Activated CD8-positive, alpha-beta T cell treated with anti-CD3 and anti-CD28 coated beads for 36 hours (primary cell): ENCODE measurements at regions not wholly inside any gene's neighbourhood (a gene's known extent, or its start where the extent isn't known, plus 50 kb on each side); places are given as distances from the start of the nearest gene placed in this dataset.

ENCODE experiments used
- ATAC-seq: fragments of 200-7000 bp; cut with Tn5 transposase; one replicate; pipeline ENCODE4 v1.10.0; 2021; ENCODE audit warnings: mild to moderate bottlenecking, moderate library complexity
- CTCF ChIA-PET: fragments of 350-600 bp; sonication (Branson Sonifier 250); formaldehyde crosslinking; loops from one replicate; lab custom pipeline; 2021; ENCODE audit warnings: antibody characterized with exemption; lab: Charles Lee
- POLR2A ChIA-PET: fragments of 350-600 bp; sonication (Branson Sonifier 250); formaldehyde crosslinking; loops from one replicate; lab custom pipeline; 2021; ENCODE audit warnings: antibody characterized with exemption; lab: Charles Lee
- DNase-seq: peaks from one replicate; pipeline ENCODE4 v3.0.0-alpha.2; 2020
- H3K27ac Mint-ChIP-seq: one replicate; pipeline ENCODE4 v1.8.0; 2021; ENCODE audit warnings: mild to moderate bottlenecking, mixed read lengths
- H3K27me3 Mint-ChIP-seq: one replicate; pipeline ENCODE4 v1.8.0; 2021; ENCODE audit warnings: mixed read lengths
- H3K36me3 Mint-ChIP-seq: one replicate; pipeline ENCODE4 v1.8.0; 2021; ENCODE audit warnings: low read depth, mixed read lengths
- H3K4me1 Mint-ChIP-seq: one replicate; pipeline ENCODE4 v1.8.0; 2021; ENCODE audit warnings: low read depth, mixed read lengths
- H3K4me3 Mint-ChIP-seq: one replicate; pipeline ENCODE4 v1.8.0; 2021; ENCODE audit warnings: mild to moderate bottlenecking, moderate library complexity, mixed read lengths
- H3K9me3 Mint-ChIP-seq: one replicate; pipeline ENCODE4 v1.8.0; 2021; ENCODE audit warnings: mixed read lengths
- CTCF ChIP-seq: fragments of 200-600 bp; IDR thresholded peaks from one replicate; pipeline ENCODE4 v1.8.0; 2022; ENCODE audit warnings: antibody characterized with exemption, mild to moderate bottlenecking
- intact Hi-C: fragments of 100-400 bp; cut with micrococcal nuclease; formaldehyde crosslinking; loops from one replicate; pipeline ENCODE4 v1.10.0; 2022

- intact Hi-C loops, result no loop called here
- ATAC-seq, result no peak
- Mint-ChIP-seq H3K9me3 (no peaks in the 10 kb centered on the region), H3K36me3 (no peaks in the 10 kb centered on the region), H3K27me3 (no peaks in the 10 kb centered on the region), H3K4me1 (no peaks in the 10 kb centered on the region), H3K4me3 (no peak overlapping the region), H3K27ac (no peak overlapping the region)
- POLR2A ChIA-PET, result no interaction called here
- no peak for DNase-seq
- CTCF ChIA-PET, result no interaction called here
- no peak for TF ChIP-seq CTCF
Measured at GRCh38 chr10:29163746-29164145, 125.1 kb upstream of the LYZL1 start.

- Mint-ChIP-seq H3K27me3 (no peaks in the 10 kb centered on the region), H3K4me3 (no peak overlapping the region), H3K27ac (no peak overlapping the region), H3K9me3 (peaks cover 9% of the 10 kb centered on the region), H3K4me1 (no peaks in the 10 kb centered on the region), H3K36me3 (no peaks in the 10 kb centered on the region)
- POLR2A ChIA-PET, result no interaction called here
- ATAC-seq (no peak), DNase-seq (no peak)
- CTCF ChIA-PET, result no interaction called here
- TF ChIP-seq CTCF, result no peak
- intact Hi-C loops, result no loop called here
Measured at GRCh38 chr10:29166713-29167112, 122.2 kb upstream of the LYZL1 start.

GRCh38 chr10:29169021-29169420, 119.8 kb upstream of the LYZL1 start:
- H3K4me1 Mint-ChIP-seq, result no peaks in the 10 kb centered on the region
- no peaks in the 10 kb centered on the region for H3K36me3 Mint-ChIP-seq
- H3K9me3 Mint-ChIP-seq, result peaks cover 11% of the 10 kb centered on the region
- no peak for TF ChIP-seq CTCF
- ChIA-PET POLR2A (no interaction called here), CTCF (no interaction called here)
- ATAC-seq (no peak), DNase-seq (no peak)
- H3K27me3 Mint-ChIP-seq, result peaks cover 2% of the 10 kb centered on the region
- intact Hi-C loops, result no loop called here
- H3K27ac Mint-ChIP-seq, result no peak overlapping the region
- H3K4me3 Mint-ChIP-seq, result no peak overlapping the region

- ATAC-seq (no peak), DNase-seq (no peak)
- TF ChIP-seq CTCF, result no peak
- H3K27ac Mint-ChIP-seq, result no peak overlapping the region
- intact Hi-C loops, result no loop called here
- H3K4me1 Mint-ChIP-seq, result no peaks in the 10 kb centered on the region
- no peaks in the 10 kb centered on the region for H3K36me3 Mint-ChIP-seq
- no peak overlapping the region for H3K4me3 Mint-ChIP-seq
- POLR2A ChIA-PET, result no interaction called here
- peaks cover 13% of the 10 kb centered on the region for H3K9me3 Mint-ChIP-seq
- H3K27me3 Mint-ChIP-seq, result peaks cover 11% of the 10 kb centered on the region
- CTCF ChIA-PET, result no interaction called here
Measured at GRCh38 chr10:29171717-29172116, 117.2 kb upstream of the LYZL1 start.

GRCh38 chr10:29174389-29174788, 114.5 kb upstream of the LYZL1 start:
- H3K4me1 Mint-ChIP-seq, result no peaks in the 10 kb centered on the region
- DNase-seq (no peak), ATAC-seq (no peak)
- ChIA-PET POLR2A (no interaction called here), CTCF (no interaction called here)
- peaks cover 15% of the 10 kb centered on the region for H3K27me3 Mint-ChIP-seq
- intact Hi-C loops, result no loop called here
- H3K36me3 Mint-ChIP-seq, result no peaks in the 10 kb centered on the region
- H3K27ac Mint-ChIP-seq, result no peak overlapping the region
- no peak overlapping the region for H3K4me3 Mint-ChIP-seq
- H3K9me3 Mint-ChIP-seq, result peaks cover 13% of the 10 kb centered on the region
- no peak for TF ChIP-seq CTCF
